ENCODE measurements at regions not wholly inside any gene's neighbourhood (a gene's known extent, or its start where the extent isn't known, plus 50 kb on each side); places are given as distances from the start of the nearest gene placed in this dataset.

GRCh38 chr1:157313240-157313807, 175.1 kb upstream of the ETV3 start:
- peaks cover 0 to 51% (median 5%) of the 10 kb centered on the region in 7 donors for H3K27me3 ChIP-seq (replicated peaks in 1 of 7)
- intact Hi-C loops (cut with DNase I; ENCODE audit: low total_unique reads): no loop called here
- no peak overlapping the region for H3K4me3 ChIP-seq
- no peaks in the 10 kb centered on the region for H3K4me1 ChIP-seq
- TF ChIP-seq POLR2AphosphoS5 (IDR thresholded peaks at IDR 0.05): no peak
- no peak for TF ChIP-seq CTCF (IDR thresholded peaks at IDR 0.05 in 8 of 11, conservative IDR thresholded peaks at IDR 0.05 in 3 of 11)
- no peak for TF ChIP-seq POLR2A (IDR thresholded peaks at IDR 0.05)
- 75 to 87% (median 78%) methylated on average over 3 of the region's 3 CpGs for WGBS, 5 donors
- no peak for DNase-seq
- H3K36me3 ChIP-seq: no peaks in the 10 kb centered on the region
- peaks cover 0 to 33% (median 25%) of the 10 kb centered on the region in 8 donors for H3K9me3 ChIP-seq
- H3K27ac ChIP-seq: no peak overlapping the region

GRCh38 chr1:157312082-157312812, 174.1 kb upstream of the ETV3 start:
- TF ChIP-seq CTCF (IDR thresholded peaks at IDR 0.05 in 8 of 11, conservative IDR thresholded peaks at IDR 0.05 in 3 of 11) (no peak), POLR2AphosphoS5 (IDR thresholded peaks at IDR 0.05) (no peak), POLR2A (IDR thresholded peaks at IDR 0.05) (no peak)
- 53 to 78% (median 67%) methylated on average over 4 of the region's 4 CpGs for WGBS, 5 donors
- no peak overlapping the region for H3K27ac ChIP-seq
- no peaks in the 10 kb centered on the region for H3K4me1 ChIP-seq
- intact Hi-C loops (cut with DNase I; ENCODE audit: low total_unique reads): no loop called here
- no peaks in the 10 kb centered on the region for H3K36me3 ChIP-seq
- no peak overlapping the region for H3K4me3 ChIP-seq
- H3K27me3 ChIP-seq (replicated peaks in 1 of 7): peaks cover 0 to 51% (median 5%) of the 10 kb centered on the region in 7 donors
- DNase-seq: no peak
- peaks cover 0 to 22% (median 14%) of the 10 kb centered on the region in 8 donors for H3K9me3 ChIP-seq

- Histone ChIP-seq H3K4me1 (no peaks in the 10 kb centered on the region), H3K27ac (no peak overlapping the region), H3K4me3 (no peak overlapping the region), H3K36me3 (no peaks in the 10 kb centered on the region), H3K27me3 (replicated peaks in 1 of 7) (peaks cover 0 to 51% (median 5%) of the 10 kb centered on the region in 7 donors), H3K9me3 (peaks cover 0 to 17% (median 9%) of the 10 kb centered on the region in 8 donors)
- DNase-seq: no peak
- no peak for TF ChIP-seq POLR2A (IDR thresholded peaks at IDR 0.05)
- TF ChIP-seq CTCF (IDR thresholded peaks at IDR 0.05 in 8 of 11, conservative IDR thresholded peaks at IDR 0.05 in 3 of 11): no peak
- no peak for TF ChIP-seq POLR2AphosphoS5 (IDR thresholded peaks at IDR 0.05)
- 49 to 57% (median 53%) methylated on average over 5 of the region's 5 CpGs for WGBS, 5 donors
- intact Hi-C loops (cut with DNase I; ENCODE audit: low total_unique reads): no loop called here
Measured at GRCh38 chr1:157311730-157312081, 173.5 kb upstream of the ETV3 start.

All from spleen (tissue), 11 donors.